GM21390 (cell line): ENCODE measurements at regions not wholly inside any gene's neighbourhood (a gene's known extent, or its start where the extent isn't known, plus 50 kb on each side); places are given as distances from the start of the nearest gene placed in this dataset.
"Not testable (repeated sequence)": the region's sequence is repeated elsewhere in the genome, so short reads cannot be mapped to it uniquely, and the experiment has no call there.

Experiments used
- ATAC-seq: cut with Tn5 transposase; IDR thresholded peaks from one replicate; pipeline ENCODE4 v1.9.1; 2021; ENCODE audit not compliant: unreplicated experiment

- no peak for ATAC-seq
Measured at GRCh38 chr1:165147799-165148198, 208.7 kb downstream of the LMX1A start.

- peak; percentile 86 for ATAC-seq
Measured at GRCh38 chr1:165144757-165145397, 211.6 kb downstream of the LMX1A start.

- ATAC-seq = no peak
Measured at GRCh38 chr1:165143437-165144065, 213.0 kb downstream of the LMX1A start.

- ATAC-seq = no peak
Measured at GRCh38 chr1:165138960-165139359, 217.6 kb downstream of the LMX1A start.

GRCh38 chr1:165137551-165138316 is 218.8 kb downstream of the LMX1A start:
- no peak for ATAC-seq

GRCh38 chr1:165134431-165134830 is 222.1 kb downstream of the LMX1A start:
- no peak for ATAC-seq

GRCh38 chr1:165129568-165130164 is 226.8 kb downstream of the LMX1A start:
- peak; percentile 60 for ATAC-seq

- no peak for ATAC-seq
Measured at GRCh38 chr1:165124772-165125171, 231.7 kb downstream of the LMX1A start.

GRCh38 chr1:165119086-165119485 is 237.4 kb downstream of the LMX1A start:
- no peak for ATAC-seq

- ATAC-seq = no peak
Measured at GRCh38 chr1:165117482-165117881, 239.0 kb downstream of the LMX1A start.

- no peak for ATAC-seq
Measured at GRCh38 chr1:165116732-165117131, 239.8 kb downstream of the LMX1A start.

- ATAC-seq = no peak
Measured at GRCh38 chr1:165116171-165116570, 240.3 kb downstream of the LMX1A start.

GRCh38 chr1:165114889-165115285 is 241.6 kb downstream of the LMX1A start:
- no peak for ATAC-seq

GRCh38 chr1:165114022-165114888 is 242.3 kb downstream of the LMX1A start:
- no peak for ATAC-seq

- no peak for ATAC-seq
Measured at GRCh38 chr1:165112260-165112659, 244.3 kb downstream of the LMX1A start.

- no peak for ATAC-seq
Measured at GRCh38 chr1:165109013-165109412, 247.5 kb downstream of the LMX1A start.

GRCh38 chr1:165092542-165093162 is 263.9 kb downstream of the LMX1A start:
- ATAC-seq = not testable (repeated sequence)

GRCh38 chr1:165080253-165080896 is 276.1 kb downstream of the LMX1A start:
- no peak for ATAC-seq

- no peak for ATAC-seq
Measured at GRCh38 chr1:165078391-165078790, 278.1 kb downstream of the LMX1A start.
